ENCODE measurements at regions not wholly inside any gene's neighbourhood (a gene's known extent, or its start where the extent isn't known, plus 50 kb on each side); places are given as distances from the start of the nearest gene placed in this dataset.

- H3K27ac Mint-ChIP-seq: no peak overlapping the region
These were observed 70.6 kb upstream of the PAXBP1 start for GRCh38 chr21:32842146-32842545.

GRCh38 chr21:32843561-32843960 is 72.0 kb upstream of the PAXBP1 start:
- no peaks in the 10 kb centered on the region for H3K4me1 ChIP-seq (ENCODE audit: control insufficient read depth, insufficient read depth, low read length)
- no peaks in the 10 kb centered on the region for H3K4me1 Mint-ChIP-seq
- H3K27me3 Mint-ChIP-seq (ENCODE audit: low read depth in 2 of 2): peaks cover 13 to 37% of the 10 kb centered on the region in 2 donors
- H3K9me3 Mint-ChIP-seq: no peaks in the 10 kb centered on the region
- no peak for ATAC-seq
- intact Hi-C loops (cut with micrococcal nuclease): no loop called here
- H3K27ac ChIP-seq (ENCODE audit: low read length): no peak overlapping the region
- H3K36me3 Mint-ChIP-seq: no peaks in the 10 kb centered on the region
- no peaks in the 10 kb centered on the region for H3K27me3 ChIP-seq (ENCODE audit: control insufficient read depth, insufficient read depth, low read length)
- no peaks in the 10 kb centered on the region for H3K36me3 ChIP-seq (ENCODE audit: control insufficient read depth, insufficient read depth, low read length)
- H3K9me3 ChIP-seq (ENCODE audit: control insufficient read depth, insufficient read depth, low read length): no peaks in the 10 kb centered on the region
- WGBS (ENCODE audit: insufficient coverage): 84% methylated on average over 3 of the region's 3 CpGs
- H3K27ac Mint-ChIP-seq: no peak overlapping the region
- H3K4me3 ChIP-seq (ENCODE audit: low read length): no peak overlapping the region
- TF ChIP-seq CTCF (IDR thresholded peaks at IDR 0.05): no peak
- no peak for DNase-seq
- H3K4me3 Mint-ChIP-seq: no peak overlapping the region

More at GRCh38 chr21:32842146-32842545, 70.6 kb upstream of the PAXBP1 start:
- TF ChIP-seq CTCF (IDR thresholded peaks at IDR 0.05): no peak
- Histone ChIP-seq H3K9me3 (ENCODE audit: control insufficient read depth, insufficient read depth, low read length) (peaks cover under 1% of the 10 kb centered on the region), H3K27me3 (ENCODE audit: control insufficient read depth, insufficient read depth, low read length) (no peaks in the 10 kb centered on the region), H3K27ac (ENCODE audit: low read length) (no peak overlapping the region), H3K36me3 (ENCODE audit: control insufficient read depth, insufficient read depth, low read length) (no peaks in the 10 kb centered on the region), H3K4me1 (ENCODE audit: control insufficient read depth, insufficient read depth, low read length) (no peaks in the 10 kb centered on the region), H3K4me3 (ENCODE audit: low read length) (no peak overlapping the region)
- Mint-ChIP-seq H3K4me3 (no peak overlapping the region), H3K4me1 (no peaks in the 10 kb centered on the region), H3K27me3 (ENCODE audit: low read depth in 2 of 2) (peaks cover 13 to 30% of the 10 kb centered on the region in 2 donors), H3K36me3 (no peaks in the 10 kb centered on the region), H3K9me3 (no peaks in the 10 kb centered on the region)
- WGBS (ENCODE audit: insufficient coverage): 89% methylated on average over 1 of the region's 1 CpG
- DNase-seq: no peak
- ATAC-seq: no peak
- intact Hi-C loops (cut with micrococcal nuclease): no loop called here

GRCh38 chr21:32844076-32844475 is 72.5 kb upstream of the PAXBP1 start:
- intact Hi-C loops (cut with micrococcal nuclease): no loop called here
- 87% methylated on average over 1 of the region's 1 CpG for WGBS (ENCODE audit: insufficient coverage)
- Histone ChIP-seq H3K4me1 (ENCODE audit: control insufficient read depth, insufficient read depth, low read length) (no peaks in the 10 kb centered on the region), H3K27ac (ENCODE audit: low read length) (no peak overlapping the region), H3K36me3 (ENCODE audit: control insufficient read depth, insufficient read depth, low read length) (no peaks in the 10 kb centered on the region), H3K9me3 (ENCODE audit: control insufficient read depth, insufficient read depth, low read length) (no peaks in the 10 kb centered on the region), H3K4me3 (ENCODE audit: low read length) (no peak overlapping the region), H3K27me3 (ENCODE audit: control insufficient read depth, insufficient read depth, low read length) (no peaks in the 10 kb centered on the region)
- Mint-ChIP-seq H3K27me3 (ENCODE audit: low read depth in 2 of 2) (peaks cover 13 to 38% of the 10 kb centered on the region in 2 donors), H3K4me3 (no peak overlapping the region), H3K27ac (no peak overlapping the region), H3K36me3 (no peaks in the 10 kb centered on the region), H3K4me1 (no peaks in the 10 kb centered on the region), H3K9me3 (no peaks in the 10 kb centered on the region)
- no peak for ATAC-seq
- no peak for TF ChIP-seq CTCF (IDR thresholded peaks at IDR 0.05)
- no peak for DNase-seq

- no peak for TF ChIP-seq CTCF (IDR thresholded peaks at IDR 0.05)
- Mint-ChIP-seq H3K4me3 (no peak overlapping the region), H3K36me3 (no peaks in the 10 kb centered on the region), H3K27ac (no peak overlapping the region), H3K9me3 (no peaks in the 10 kb centered on the region), H3K27me3 (ENCODE audit: low read depth in 2 of 2) (peaks cover 9 to 38% of the 10 kb centered on the region in 2 donors), H3K4me1 (no peaks in the 10 kb centered on the region)
- intact Hi-C loops (cut with micrococcal nuclease): no loop called here
- no peak for DNase-seq
- H3K36me3 ChIP-seq (ENCODE audit: control insufficient read depth, insufficient read depth, low read length): no peaks in the 10 kb centered on the region
- no peaks in the 10 kb centered on the region for H3K9me3 ChIP-seq (ENCODE audit: control insufficient read depth, insufficient read depth, low read length)
- ATAC-seq: no peak
- H3K4me1 ChIP-seq (ENCODE audit: control insufficient read depth, insufficient read depth, low read length): no peaks in the 10 kb centered on the region
- no peaks in the 10 kb centered on the region for H3K27me3 ChIP-seq (ENCODE audit: control insufficient read depth, insufficient read depth, low read length)
- H3K27ac ChIP-seq (ENCODE audit: low read length): no peak overlapping the region
- no peak overlapping the region for H3K4me3 ChIP-seq (ENCODE audit: low read length)
- WGBS (ENCODE audit: insufficient coverage): 89% methylated on average over 13 of the region's 14 CpGs
These were observed 73.3 kb upstream of the PAXBP1 start for GRCh38 chr21:32844653-32845436.
